Spleen (tissue), 11 donors: ENCODE measurements at regions not wholly inside any gene's neighbourhood (a gene's known extent, or its start where the extent isn't known, plus 50 kb on each side); places are given as distances from the start of the nearest gene placed in this dataset.

Experiments used
- DNase-seq: peaks from one replicate; pipeline ENCODE4 v3.0.0-alpha.2; 2020
- H3K27ac ChIP-seq, 8 donors: fragments of 200-600 bp; sonication (generic) in 7 of 8; 1 replicate in 4 of 8; 2 replicates in 4 of 8; pipeline versions ENCODE4 v1.5.0 to v1.8.0; 2016 to 2021; ENCODE audit warnings: inconsistent platforms in 4 of 8, mild to moderate bottlenecking in 4 of 8, moderate library complexity in 1 of 8
- H3K27me3 ChIP-seq, 7 donors: fragments of 200-600 bp; sonication (generic) in 6 of 7; replicated peaks in 1 of 7; 1 replicate in 4 of 7; 2 replicates in 3 of 7; pipeline versions ENCODE4 v1.5.0 to v1.8.0; 2016 to 2021; ENCODE audit warnings: inconsistent platforms in 3 of 7, mild to moderate bottlenecking in 1 of 7
- H3K36me3 ChIP-seq, 6 donors: fragments of 200-600 bp; sonication (generic) in 5 of 6; 1 replicate in 4 of 6; 2 replicates in 2 of 6; pipeline versions ENCODE4 v1.5.0 to v1.8.0; 2016 to 2021; ENCODE audit warnings: inconsistent platforms in 2 of 6
- H3K4me1 ChIP-seq, 6 donors: fragments of 200-600 bp; sonication (generic) in 5 of 6; 1 replicate in 3 of 6; 2 replicates in 3 of 6; pipeline versions ENCODE4 v1.5.0 to v1.8.0; 2016 to 2021; ENCODE audit warnings: inconsistent platforms in 3 of 6
- H3K4me3 ChIP-seq, 8 donors: fragments of 200-600 bp; sonication (generic) in 7 of 8; 1 replicate in 4 of 8; 2 replicates in 4 of 8; pipeline versions ENCODE4 v1.5.0 to v1.8.0; 2016 to 2021; ENCODE audit warnings: inconsistent platforms in 4 of 8, mild to moderate bottlenecking in 4 of 8, moderate library complexity in 2 of 8
- H3K9me3 ChIP-seq, 8 donors: fragments of 200-600 bp; sonication (generic) in 7 of 8; 1 replicate in 4 of 8; 2 replicates in 4 of 8; pipeline versions ENCODE4 v1.5.0 to v1.8.0; 2016 to 2021; ENCODE audit warnings: inconsistent platforms in 4 of 8
- POLR2A ChIP-seq, 3 donors: fragments of 450-650 bp; IDR thresholded peaks; one replicate each; pipeline ENCODE4 v1.5.1; 2017; ENCODE audit warnings: antibody characterized with exemption in 3 of 3, mild to moderate bottlenecking in 1 of 3
- POLR2AphosphoS5 ChIP-seq, 3 donors: sonication (generic); formaldehyde crosslinking; IDR thresholded peaks; one replicate each; pipeline ENCODE4 v1.5.1; 2017; ENCODE audit warnings: antibody characterized with exemption in 3 of 3
- WGBS, 5 donors: extraction: QIAGEN DNeasy Blood & Tissue Kit in 3 of 5; methylation state at CpG; one replicate each; pipeline versions ENCODE4 v1.1.5 to v1.1.7; 2013 to 2018; 5-methylcytosine and 5-hydroxymethylcytosine counted together
- intact Hi-C: fragments of 100-400 bp; cut with DNase I; formaldehyde crosslinking; loops from one replicate; pipeline ENCODE4 v1.15.0; 2023; ENCODE audit warnings: low total_unique reads
- TF ChIP-seq, protein P1 (sequence below), 11 experiments: fragments of 200-600 bp in 7 of 11; fragments of 450-650 bp in 4 of 11; sonication (generic) in 4 of 11; IDR thresholded peaks in 8 of 11; conservative IDR thresholded peaks in 3 of 11; 1 replicate in 7 of 11; 2 replicates in 4 of 11; pipeline versions ENCODE4 v1.4.0 to v1.8.0; 2016 to 2021; ENCODE audit warnings: antibody characterized with exemption in 11 of 11, inconsistent platforms in 4 of 11, mild to moderate bottlenecking in 1 of 11
- donor health status: healthy with polysubstance abuse.
- donor health status: DM: no; HTN: no; CAD: no; lungs with moderate emphysema.
- donor health status: DM: no; HTN: no; CAD: no.
- donor health status: Bipolar disorder and iron deficiency.
- donor health status: healthy.
- donor health status: DM: no; HTN: no; CAD: no.
- donor health status: DM: yes; HTN: yes; CAD: no.

DNA sequence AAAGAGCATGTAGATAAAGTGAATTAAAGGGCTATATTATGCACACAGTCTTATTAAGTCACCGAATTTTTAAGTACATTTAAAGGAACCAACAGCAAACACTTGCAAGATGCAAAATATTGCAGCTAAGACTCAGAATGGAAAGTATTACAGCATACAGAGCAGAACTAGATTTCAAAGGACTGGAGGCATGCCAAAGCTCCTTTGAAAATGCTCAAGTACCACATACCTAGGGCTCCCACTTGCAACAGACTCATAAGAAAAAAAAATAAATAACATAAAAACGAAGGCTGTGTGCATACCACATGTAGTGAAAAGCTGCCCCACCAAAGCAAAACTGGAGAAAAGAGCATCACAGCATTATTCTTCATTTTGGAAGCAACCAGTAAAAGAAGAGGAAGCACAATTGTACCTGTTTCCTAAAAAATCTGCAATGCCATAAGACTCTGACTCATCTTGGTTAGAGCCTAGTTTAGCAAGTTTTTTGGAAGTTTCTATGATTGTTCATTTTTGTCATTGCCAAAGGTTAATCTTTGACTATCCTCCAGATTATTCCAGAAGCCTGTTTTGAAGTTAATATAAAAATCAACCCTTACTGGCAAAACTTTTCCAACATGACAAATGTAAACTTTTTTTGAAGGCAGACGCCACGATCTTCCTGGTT is 306.0 kb upstream of the COL3A1 start:
- H3K27ac ChIP-seq: no peak overlapping the region

DNA sequence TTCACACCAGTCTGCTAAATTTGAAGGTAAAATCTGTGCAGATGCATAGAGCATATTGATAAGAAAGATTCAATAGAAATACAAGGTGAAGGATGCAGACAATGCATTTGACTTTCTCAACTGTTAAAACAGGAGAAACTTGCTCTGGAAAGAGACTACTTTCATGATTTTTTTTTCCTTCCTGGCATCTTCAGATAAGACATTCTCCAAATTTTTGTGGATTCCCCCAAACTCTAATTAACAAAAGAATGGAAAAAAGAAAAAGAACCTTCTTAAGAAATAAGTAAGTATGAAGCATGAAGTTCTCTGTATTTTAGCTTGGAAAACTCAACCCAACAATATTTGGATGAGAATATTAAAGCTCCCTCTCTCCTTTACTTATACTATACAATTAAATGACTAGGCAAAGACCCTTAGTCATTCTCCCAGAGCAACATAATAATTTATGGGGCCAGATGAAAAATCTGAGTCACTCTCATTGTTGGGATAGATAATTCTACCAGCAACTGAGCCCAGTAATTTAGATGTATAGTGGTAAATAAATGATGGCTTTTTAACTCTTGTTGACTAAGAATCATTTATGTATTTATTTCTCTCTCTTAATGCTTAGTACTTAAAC is 298.7 kb upstream of the COL3A1 start:
- DNase-seq: no peak

More for the DNA sequence above, 306.0 kb upstream of the COL3A1 start:
- intact Hi-C loops: no loop called here
- no peaks in the 10 kb centered on the region for H3K4me1 ChIP-seq
- no peaks in the 10 kb centered on the region for H3K9me3 ChIP-seq
- no peak overlapping the region for H3K4me3 ChIP-seq
- TF ChIP-seq POLR2A (IDR thresholded peaks at IDR 0.05) (no peak), POLR2AphosphoS5 (IDR thresholded peaks at IDR 0.05) (no peak)
- TF ChIP-seq, protein P1, sequence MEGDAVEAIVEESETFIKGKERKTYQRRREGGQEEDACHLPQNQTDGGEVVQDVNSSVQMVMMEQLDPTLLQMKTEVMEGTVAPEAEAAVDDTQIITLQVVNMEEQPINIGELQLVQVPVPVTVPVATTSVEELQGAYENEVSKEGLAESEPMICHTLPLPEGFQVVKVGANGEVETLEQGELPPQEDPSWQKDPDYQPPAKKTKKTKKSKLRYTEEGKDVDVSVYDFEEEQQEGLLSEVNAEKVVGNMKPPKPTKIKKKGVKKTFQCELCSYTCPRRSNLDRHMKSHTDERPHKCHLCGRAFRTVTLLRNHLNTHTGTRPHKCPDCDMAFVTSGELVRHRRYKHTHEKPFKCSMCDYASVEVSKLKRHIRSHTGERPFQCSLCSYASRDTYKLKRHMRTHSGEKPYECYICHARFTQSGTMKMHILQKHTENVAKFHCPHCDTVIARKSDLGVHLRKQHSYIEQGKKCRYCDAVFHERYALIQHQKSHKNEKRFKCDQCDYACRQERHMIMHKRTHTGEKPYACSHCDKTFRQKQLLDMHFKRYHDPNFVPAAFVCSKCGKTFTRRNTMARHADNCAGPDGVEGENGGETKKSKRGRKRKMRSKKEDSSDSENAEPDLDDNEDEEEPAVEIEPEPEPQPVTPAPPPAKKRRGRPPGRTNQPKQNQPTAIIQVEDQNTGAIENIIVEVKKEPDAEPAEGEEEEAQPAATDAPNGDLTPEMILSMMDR (IDR thresholded peaks at IDR 0.05 in 8 of 11, conservative IDR thresholded peaks at IDR 0.05 in 3 of 11): no peak
- WGBS, 5 donors: 63 to 80% (median 74%) methylated on average over 4 of the region's 4 CpGs
- no peaks in the 10 kb centered on the region for H3K36me3 ChIP-seq
- DNase-seq: no peak
- H3K27me3 ChIP-seq: no peaks in the 10 kb centered on the region

DNA sequence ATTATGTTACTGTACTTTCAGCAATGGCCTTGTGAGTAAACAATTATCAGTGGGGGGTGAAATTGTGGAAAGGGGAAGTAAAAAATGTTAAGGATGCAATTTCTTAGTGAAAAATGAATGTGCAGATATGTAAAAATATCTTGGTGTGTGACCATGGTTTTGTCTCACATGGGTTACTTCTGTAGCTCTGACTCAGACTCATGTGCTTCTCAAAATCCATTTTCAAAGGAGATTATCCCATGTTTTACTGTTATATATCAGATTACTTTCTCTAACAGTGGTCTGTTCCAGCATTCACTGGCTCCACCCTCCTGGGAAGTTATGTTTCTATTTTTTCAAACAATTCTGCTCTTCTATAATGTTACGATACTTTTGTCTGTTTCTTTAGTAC is 298.2 kb upstream of the COL3A1 start:
- H3K4me1 ChIP-seq: no peaks in the 10 kb centered on the region
- H3K27me3 ChIP-seq: no peaks in the 10 kb centered on the region
- H3K36me3 ChIP-seq: no peaks in the 10 kb centered on the region
- H3K9me3 ChIP-seq: peaks cover 0 to 7% (median 0%) of the 10 kb centered on the region in 8 donors
- TF ChIP-seq POLR2AphosphoS5 (IDR thresholded peaks at IDR 0.05): no peak
- TF ChIP-seq, protein P1 (IDR thresholded peaks at IDR 0.05 in 8 of 11, conservative IDR thresholded peaks at IDR 0.05 in 3 of 11): no peak
- no peak for TF ChIP-seq POLR2A (IDR thresholded peaks at IDR 0.05)
- H3K4me3 ChIP-seq: no peak overlapping the region
- no peak for DNase-seq
- no peak overlapping the region for H3K27ac ChIP-seq
- 88 to 98% (median 93%) methylated on average over 1 of the region's 1 CpG for WGBS, 5 donors
- intact Hi-C loops: no loop called here

More for the DNA sequence above, 298.7 kb upstream of the COL3A1 start:
- intact Hi-C loops: no loop called here
- no peaks in the 10 kb centered on the region for H3K4me1 ChIP-seq
- no peak overlapping the region for H3K4me3 ChIP-seq
- H3K36me3 ChIP-seq: no peaks in the 10 kb centered on the region
- peaks cover 0 to 5% (median 0%) of the 10 kb centered on the region in 8 donors for H3K9me3 ChIP-seq
- no peaks in the 10 kb centered on the region for H3K27me3 ChIP-seq
- H3K27ac ChIP-seq: no peak overlapping the region
- TF ChIP-seq POLR2A (IDR thresholded peaks at IDR 0.05): no peak
- TF ChIP-seq, protein P1 (IDR thresholded peaks at IDR 0.05 in 8 of 11, conservative IDR thresholded peaks at IDR 0.05 in 3 of 11): no peak
- no peak for TF ChIP-seq POLR2AphosphoS5 (IDR thresholded peaks at IDR 0.05)

DNA sequence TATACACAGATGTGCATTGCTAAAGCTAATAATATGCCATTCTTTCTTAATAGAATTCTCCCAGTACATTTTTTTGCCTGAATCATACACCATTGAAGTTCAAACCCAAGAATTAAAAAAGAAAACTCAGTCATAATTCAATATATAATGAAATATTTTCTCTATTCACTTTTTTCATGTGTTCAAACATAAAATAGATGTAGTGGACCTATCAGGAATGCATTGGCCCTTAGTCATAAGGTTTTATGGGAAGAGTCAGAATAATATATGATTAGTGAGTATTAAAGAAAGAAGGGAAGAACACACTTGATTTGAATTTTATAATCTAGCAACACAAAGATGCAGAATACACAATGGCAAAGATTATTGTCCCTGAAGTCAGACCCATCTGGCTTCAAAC is 297.0 kb upstream of the COL3A1 start:
- intact Hi-C loops: no loop called here
- H3K27me3 ChIP-seq: no peaks in the 10 kb centered on the region
- H3K9me3 ChIP-seq: peaks cover 0 to 8% (median 0%) of the 10 kb centered on the region in 8 donors
- no peak overlapping the region for H3K4me3 ChIP-seq
- TF ChIP-seq, protein P1 (IDR thresholded peaks at IDR 0.05 in 8 of 11, conservative IDR thresholded peaks at IDR 0.05 in 3 of 11): no peak
- TF ChIP-seq POLR2AphosphoS5 (IDR thresholded peaks at IDR 0.05): no peak
- TF ChIP-seq POLR2A (IDR thresholded peaks at IDR 0.05): no peak
- no peaks in the 10 kb centered on the region for H3K4me1 ChIP-seq
- H3K27ac ChIP-seq: no peak overlapping the region
- no peak for DNase-seq
- no peaks in the 10 kb centered on the region for H3K36me3 ChIP-seq
